ENCODE measurements at regions not wholly inside any gene's neighbourhood (a gene's known extent, or its start where the extent isn't known, plus 50 kb on each side); places are given as distances from the start of the nearest gene placed in this dataset.
"Not testable (repeated sequence)": the region's sequence is repeated elsewhere in the genome, so short reads cannot be mapped to it uniquely, and the experiment has no call there.

DNA sequence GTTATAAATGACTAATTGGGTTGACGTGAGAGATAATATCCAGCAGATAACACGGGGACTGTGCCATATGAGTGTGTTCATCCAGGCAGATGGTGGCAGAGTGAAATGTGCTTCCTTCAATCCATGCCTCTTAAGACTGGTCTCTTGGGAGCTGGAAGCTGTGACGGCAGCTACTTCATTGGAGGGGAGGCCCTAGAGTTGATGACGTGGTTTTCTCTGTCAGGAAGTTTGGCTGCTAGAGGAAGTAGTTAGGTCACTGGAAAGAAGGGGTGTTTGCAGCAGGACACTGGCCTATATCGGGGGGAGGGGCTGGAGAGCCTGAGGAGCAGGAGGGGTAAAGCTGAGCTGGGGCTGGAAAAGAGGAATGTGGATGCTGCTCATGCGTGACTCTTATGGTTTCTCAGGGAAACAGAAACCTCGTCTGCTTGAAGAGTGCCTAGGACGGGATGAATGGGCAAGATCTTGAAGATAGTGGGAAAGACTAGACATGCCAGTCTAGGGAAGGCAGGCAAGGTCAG, 3051.6 kb downstream of the RPIA start:
- FAIRE-seq, result peak; percentile 97
- not testable (repeated sequence) for H3K4me3 ChIP-seq (ENCODE audit: low read depth, low read length); H3K27me3 ChIP-seq (ENCODE audit: control insufficient read depth, insufficient read depth, low read length); DNase-seq (ENCODE audit: low read depth); H3K36me3 ChIP-seq (ENCODE audit: control insufficient read depth, insufficient read depth, low read length)

DNA sequence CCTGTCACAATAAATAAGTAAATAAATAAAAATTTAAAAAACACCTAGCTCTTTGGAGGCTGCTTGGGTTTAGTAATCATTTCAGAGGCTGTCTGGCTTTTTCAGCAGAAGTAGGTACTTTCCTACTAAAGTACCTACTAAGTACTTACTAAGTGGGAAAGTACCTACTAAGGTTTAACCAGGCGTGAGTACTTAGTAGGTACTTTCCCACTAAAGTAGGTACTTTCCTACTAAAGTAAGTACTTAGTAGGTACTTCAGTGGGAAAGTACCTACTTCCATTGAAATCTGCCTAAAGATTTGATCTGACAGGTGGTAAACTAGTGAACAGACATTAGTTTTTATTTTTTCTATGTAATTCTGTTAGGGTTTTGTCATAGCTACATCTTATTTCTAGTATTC, 3052.4 kb downstream of the RPIA start:
- H3K27me3 ChIP-seq (ENCODE audit: control insufficient read depth, insufficient read depth, low read length); H3K4me3 ChIP-seq (ENCODE audit: low read depth, low read length); H3K36me3 ChIP-seq (ENCODE audit: control insufficient read depth, insufficient read depth, low read length); DNase-seq (ENCODE audit: low read depth); FAIRE-seq: not testable (repeated sequence)

DNA sequence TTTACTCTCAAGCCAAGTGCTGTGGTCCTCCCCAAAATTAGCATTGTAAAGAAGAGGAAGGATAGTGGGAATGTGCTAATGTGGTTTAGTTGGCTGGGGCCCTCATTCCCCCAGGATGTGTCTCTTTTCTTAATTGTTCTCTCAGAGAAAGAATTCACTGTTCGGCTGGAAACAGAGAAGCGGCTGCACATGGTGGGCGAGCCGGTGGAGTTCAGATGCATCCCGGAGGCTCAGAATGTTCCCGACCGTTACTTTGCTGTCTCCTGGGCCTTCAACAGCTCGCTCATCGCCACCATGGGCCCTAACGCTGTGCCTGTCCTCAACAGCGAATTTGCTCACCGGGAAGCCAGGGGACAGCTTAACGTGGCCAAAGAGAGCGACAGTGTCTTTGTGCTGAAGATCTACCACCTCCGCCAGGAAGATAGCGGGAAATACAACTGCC, 3053.2 kb downstream of the RPIA start:
- not testable (repeated sequence) for H3K36me3 ChIP-seq (ENCODE audit: control insufficient read depth, insufficient read depth, low read length); H3K4me3 ChIP-seq (ENCODE audit: low read depth, low read length); H3K27me3 ChIP-seq (ENCODE audit: control insufficient read depth, insufficient read depth, low read length); DNase-seq (ENCODE audit: low read depth)
- FAIRE-seq, result peak; percentile 52

DNA sequence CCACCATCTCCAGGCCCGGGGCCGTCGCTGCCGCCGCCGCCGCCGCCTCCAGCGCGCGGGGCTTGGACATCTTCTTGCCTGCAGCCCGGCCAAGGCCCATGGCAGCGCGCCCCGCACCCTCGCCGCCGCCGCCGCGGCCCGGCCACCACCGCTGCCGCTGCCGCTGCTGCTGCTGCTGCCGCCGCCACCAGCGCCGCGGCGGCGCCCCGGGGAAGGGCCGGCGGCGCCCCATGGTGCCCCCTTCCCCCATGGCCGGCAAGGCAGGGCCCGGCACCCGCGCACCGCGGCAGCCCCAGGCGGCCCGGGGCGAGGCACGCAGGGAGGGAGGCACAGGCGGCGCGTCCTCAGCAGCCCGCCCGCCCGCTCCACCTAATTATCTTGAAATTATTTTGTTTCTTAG, 3057.4 kb downstream of the RPIA start:
- TF ChIP-seq, protein P1, sequence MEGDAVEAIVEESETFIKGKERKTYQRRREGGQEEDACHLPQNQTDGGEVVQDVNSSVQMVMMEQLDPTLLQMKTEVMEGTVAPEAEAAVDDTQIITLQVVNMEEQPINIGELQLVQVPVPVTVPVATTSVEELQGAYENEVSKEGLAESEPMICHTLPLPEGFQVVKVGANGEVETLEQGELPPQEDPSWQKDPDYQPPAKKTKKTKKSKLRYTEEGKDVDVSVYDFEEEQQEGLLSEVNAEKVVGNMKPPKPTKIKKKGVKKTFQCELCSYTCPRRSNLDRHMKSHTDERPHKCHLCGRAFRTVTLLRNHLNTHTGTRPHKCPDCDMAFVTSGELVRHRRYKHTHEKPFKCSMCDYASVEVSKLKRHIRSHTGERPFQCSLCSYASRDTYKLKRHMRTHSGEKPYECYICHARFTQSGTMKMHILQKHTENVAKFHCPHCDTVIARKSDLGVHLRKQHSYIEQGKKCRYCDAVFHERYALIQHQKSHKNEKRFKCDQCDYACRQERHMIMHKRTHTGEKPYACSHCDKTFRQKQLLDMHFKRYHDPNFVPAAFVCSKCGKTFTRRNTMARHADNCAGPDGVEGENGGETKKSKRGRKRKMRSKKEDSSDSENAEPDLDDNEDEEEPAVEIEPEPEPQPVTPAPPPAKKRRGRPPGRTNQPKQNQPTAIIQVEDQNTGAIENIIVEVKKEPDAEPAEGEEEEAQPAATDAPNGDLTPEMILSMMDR (IDR thresholded peaks at IDR 0.05; ENCODE audit: insufficient read depth, low read length, severe bottlenecking), result no peak
- FAIRE-seq, result no peak
- no peak for DNase-seq (ENCODE audit: low read depth)
- no peak overlapping the region for H3K4me3 ChIP-seq (ENCODE audit: low read depth, low read length)
- no peaks in the 10 kb centered on the region for H3K36me3 ChIP-seq (ENCODE audit: control insufficient read depth, insufficient read depth, low read length)
- no peaks in the 10 kb centered on the region for H3K27me3 ChIP-seq (ENCODE audit: control insufficient read depth, insufficient read depth, low read length)

DNA sequence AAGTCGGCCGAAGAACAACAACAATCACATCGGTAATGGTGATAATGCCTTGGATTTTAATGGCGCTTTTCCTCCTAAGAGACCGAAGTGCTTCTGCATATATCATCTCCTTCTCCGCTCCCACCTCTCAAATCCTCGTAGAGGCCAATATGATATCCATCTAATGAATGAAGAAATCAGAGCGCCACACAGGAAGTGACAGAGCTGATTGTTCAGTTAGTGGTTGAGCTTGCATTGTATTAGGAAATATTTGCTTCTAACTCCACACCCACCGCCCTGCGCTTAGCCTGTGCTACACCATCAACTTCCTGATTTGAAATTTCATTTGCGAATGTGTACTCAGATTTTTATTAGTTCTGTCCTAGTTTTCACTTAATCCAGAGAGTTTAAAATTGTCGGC, 3058.2 kb downstream of the RPIA start:
- H3K4me3 ChIP-seq (ENCODE audit: low read depth, low read length); DNase-seq (ENCODE audit: low read depth); H3K36me3 ChIP-seq (ENCODE audit: control insufficient read depth, insufficient read depth, low read length); FAIRE-seq; H3K27me3 ChIP-seq (ENCODE audit: control insufficient read depth, insufficient read depth, low read length): not testable (repeated sequence)

DNA sequence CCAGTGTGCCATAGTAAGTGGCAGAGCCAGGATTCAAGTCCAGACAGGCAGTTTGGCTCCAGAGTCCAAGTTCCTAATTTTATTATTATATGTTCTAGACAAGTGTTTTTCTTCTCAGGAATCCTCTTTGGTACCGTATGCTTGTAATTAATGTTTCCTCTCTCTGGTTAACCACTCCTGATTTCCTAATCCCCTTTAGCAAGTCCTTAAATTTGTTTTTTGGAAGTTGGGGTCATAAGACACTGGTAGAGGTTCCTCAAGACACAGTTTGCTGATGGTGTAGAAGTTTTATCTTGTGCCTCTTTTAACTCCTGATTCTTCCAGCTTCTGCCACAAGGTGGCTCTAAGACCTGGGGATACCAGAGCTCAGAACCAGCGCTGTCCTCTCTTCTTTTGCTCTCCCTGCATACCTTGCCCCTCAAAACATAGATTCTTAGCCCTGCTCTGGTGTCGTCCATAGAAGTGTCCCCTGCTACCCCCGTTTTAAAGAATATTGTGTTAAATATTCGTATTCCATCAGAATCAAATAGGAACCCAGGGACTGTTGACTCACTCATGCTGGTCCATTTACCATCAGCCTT, 3068.0 kb downstream of the RPIA start:
- not testable (repeated sequence) for FAIRE-seq; H3K27me3 ChIP-seq (ENCODE audit: control insufficient read depth, insufficient read depth, low read length); H3K36me3 ChIP-seq (ENCODE audit: control insufficient read depth, insufficient read depth, low read length); DNase-seq (ENCODE audit: low read depth); H3K4me3 ChIP-seq (ENCODE audit: low read depth, low read length)

DNA sequence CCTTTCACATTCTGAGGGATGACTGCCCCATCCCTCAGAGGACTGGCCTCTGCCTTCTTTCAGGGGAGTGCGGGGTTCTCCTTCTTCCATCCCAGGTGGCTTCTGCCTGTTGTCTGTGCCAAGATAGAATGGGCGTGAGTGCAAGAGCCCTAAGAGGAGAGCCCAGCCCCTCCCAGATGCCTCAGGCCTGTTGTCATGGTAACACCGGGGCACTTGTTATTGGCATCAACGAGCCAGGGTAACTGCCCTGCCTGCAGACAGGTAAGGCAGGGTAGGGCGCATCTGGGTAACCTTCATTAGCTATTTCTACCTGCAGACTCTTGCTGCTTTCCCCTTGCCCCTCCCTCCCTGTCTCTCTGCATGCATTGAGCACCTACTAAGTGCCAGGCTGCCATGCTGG, 3069.2 kb downstream of the RPIA start:
- not testable (repeated sequence) for H3K36me3 ChIP-seq (ENCODE audit: control insufficient read depth, insufficient read depth, low read length); H3K4me3 ChIP-seq (ENCODE audit: low read depth, low read length); H3K27me3 ChIP-seq (ENCODE audit: control insufficient read depth, insufficient read depth, low read length); FAIRE-seq; DNase-seq (ENCODE audit: low read depth)

DNA sequence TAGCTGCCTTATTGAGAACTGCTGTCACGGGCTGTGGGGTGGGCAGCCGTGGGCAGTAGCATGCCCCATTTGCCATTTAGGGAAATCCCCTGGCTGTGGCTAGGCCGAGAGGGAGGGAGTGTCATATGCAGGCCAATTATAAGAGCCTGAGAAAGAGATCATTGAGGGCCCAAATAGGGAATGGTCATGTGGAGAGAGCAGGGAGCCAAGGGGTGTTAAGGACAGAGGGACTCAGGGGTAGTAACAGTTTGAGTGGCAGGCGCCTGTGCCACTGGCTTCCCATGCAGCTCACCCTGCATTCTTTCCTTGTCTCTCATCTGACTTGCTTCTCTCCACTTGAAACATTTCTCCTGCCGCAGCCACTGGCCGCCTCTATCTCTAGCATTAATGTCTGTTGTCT, 3070.8 kb downstream of the RPIA start:
- not testable (repeated sequence) for H3K36me3 ChIP-seq (ENCODE audit: control insufficient read depth, insufficient read depth, low read length); DNase-seq (ENCODE audit: low read depth); FAIRE-seq; H3K4me3 ChIP-seq (ENCODE audit: low read depth, low read length); H3K27me3 ChIP-seq (ENCODE audit: control insufficient read depth, insufficient read depth, low read length)

DNA sequence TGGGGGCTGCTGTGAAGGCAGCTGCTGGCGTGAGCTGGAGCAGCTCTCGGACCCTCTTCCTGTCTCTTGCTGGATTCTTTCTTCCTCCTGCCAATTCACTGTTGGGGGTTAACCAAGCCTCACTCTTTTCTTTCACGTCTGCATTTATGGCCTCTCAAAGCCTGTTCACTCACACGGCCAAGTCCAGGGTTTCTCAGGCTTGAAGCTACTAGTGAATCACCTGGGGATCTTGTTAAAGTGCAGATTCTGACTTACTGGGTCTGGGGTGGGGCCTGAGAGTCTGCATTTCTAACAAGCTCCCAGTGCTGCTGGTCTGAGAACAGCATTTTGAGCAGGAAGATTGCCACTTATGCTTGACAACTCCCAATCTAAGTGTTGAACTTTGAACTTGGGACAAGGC, 3072.2 kb downstream of the RPIA start:
- DNase-seq (ENCODE audit: low read depth); H3K27me3 ChIP-seq (ENCODE audit: control insufficient read depth, insufficient read depth, low read length); FAIRE-seq; H3K36me3 ChIP-seq (ENCODE audit: control insufficient read depth, insufficient read depth, low read length); H3K4me3 ChIP-seq (ENCODE audit: low read depth, low read length): not testable (repeated sequence)

DNA sequence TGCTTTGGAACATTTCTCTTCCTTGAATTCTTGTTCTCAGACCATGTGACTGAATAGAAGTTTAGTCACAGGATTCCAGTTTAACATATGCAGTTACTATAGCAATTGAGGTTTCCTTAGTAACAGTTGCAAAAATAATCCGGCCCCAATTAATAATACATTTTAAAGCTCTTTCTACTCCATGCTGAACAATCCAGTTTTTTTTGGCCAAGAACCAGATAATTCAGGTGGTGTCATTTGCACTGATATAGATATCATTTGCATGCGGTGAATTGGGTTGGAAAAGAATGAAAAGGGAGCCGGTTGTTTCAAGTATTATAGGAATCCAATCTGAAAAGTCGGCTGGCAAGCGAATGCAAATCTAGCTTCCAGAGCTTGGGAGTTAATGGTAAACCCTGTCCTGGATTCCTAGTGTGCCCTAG, 3073.1 kb downstream of the RPIA start:
- not testable (repeated sequence) for H3K4me3 ChIP-seq (ENCODE audit: low read depth, low read length); H3K36me3 ChIP-seq (ENCODE audit: control insufficient read depth, insufficient read depth, low read length); H3K27me3 ChIP-seq (ENCODE audit: control insufficient read depth, insufficient read depth, low read length); FAIRE-seq
- DNase-seq (ENCODE audit: low read depth), result peak; percentile 1

DNA sequence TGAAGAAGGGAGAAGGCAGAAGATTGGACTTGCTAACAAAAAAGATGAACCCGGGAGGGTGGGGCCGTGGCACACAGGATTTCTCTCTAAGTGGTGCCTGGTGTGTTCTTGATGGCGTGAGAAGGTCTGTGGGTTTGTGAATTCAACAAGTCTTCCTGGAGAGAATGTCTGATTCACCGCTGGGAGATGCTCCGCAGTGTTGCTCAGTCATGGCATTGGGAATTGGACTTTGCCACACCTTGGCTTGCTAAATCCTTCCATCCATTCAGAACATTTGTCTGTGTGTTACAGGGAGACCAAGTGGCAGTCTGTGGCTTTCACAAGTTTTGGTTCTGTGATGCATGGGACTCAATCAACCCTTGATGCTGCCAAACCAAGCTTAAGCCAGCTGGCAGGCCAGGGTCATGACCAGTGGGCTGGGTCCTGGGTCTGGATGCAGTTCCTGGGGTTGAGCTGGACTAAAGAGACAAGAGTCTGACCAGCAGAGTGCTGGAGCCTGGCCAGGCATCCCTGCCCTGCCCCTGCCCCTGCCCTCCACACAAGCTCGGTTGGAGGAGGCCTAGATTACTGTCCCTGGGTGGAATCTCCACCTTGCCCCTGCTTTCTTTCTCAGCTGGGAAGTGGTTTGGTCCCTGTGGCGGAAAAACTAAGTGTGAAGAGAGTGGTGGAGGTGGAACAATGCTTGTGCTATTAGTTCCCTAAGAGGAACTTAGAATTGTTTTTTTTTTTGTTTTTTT, 3073.7 kb downstream of the RPIA start:
- H3K4me3 ChIP-seq (ENCODE audit: low read depth, low read length); H3K27me3 ChIP-seq (ENCODE audit: control insufficient read depth, insufficient read depth, low read length); H3K36me3 ChIP-seq (ENCODE audit: control insufficient read depth, insufficient read depth, low read length); DNase-seq (ENCODE audit: low read depth): not testable (repeated sequence)
- peak; percentile 99 for FAIRE-seq

DNA sequence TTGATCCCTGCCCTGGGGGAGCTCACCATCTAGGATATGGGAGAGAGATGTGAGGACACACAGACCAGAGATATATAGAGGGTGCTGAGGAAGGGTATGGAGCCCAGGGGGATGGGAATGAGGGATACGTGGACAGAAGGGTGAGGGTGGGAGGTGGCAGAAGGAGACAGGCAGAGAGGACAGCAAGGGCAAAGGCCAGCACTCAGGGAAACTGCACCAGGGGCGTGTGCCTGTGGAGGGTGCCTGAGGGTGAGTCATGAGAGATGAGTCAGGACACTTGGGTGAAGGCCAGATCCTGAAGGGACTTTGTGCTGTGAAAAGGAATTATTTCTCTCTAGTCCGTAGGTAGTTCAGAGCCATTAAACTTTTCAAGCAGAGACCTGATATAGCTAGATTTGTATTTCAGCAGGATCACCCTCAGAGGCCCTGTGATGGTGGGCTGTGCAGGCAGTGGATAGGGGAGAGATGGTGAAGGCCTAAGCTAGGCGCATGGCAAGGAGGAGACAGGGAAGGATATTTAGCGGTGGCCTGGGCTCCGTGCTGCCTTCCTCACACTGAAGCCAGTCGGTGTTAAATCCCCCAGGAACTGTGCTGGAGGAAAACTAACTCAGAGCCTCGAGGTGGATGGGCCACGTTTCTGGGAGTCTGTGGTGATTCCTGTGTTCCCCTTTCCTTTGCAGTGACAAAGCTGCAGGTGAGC, 3075.0 kb downstream of the RPIA start:
- FAIRE-seq; H3K27me3 ChIP-seq (ENCODE audit: control insufficient read depth, insufficient read depth, low read length): not testable (repeated sequence)
- DNase-seq (ENCODE audit: low read depth), result peak; percentile 64

DNA sequence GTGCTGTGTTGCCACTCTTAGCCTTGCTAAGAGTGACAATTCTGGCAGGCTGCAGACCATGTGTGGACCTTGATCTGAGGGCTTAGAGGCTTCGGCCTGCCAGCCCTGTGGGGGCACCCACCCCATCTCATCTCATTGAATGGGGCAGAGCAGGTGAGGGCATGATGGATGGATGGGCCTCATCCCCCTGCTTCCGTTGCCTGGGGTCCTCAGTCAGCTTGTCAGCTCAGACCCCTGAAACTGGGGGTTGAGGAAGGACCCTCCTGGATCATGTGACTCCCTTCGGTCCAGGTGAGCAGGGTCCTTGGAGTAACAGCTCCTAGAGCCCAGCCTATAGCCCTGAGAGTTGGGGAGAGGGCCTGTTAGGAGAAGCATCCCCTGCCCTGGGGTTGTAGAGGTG, 3076.8 kb downstream of the RPIA start:
- H3K36me3 ChIP-seq (ENCODE audit: control insufficient read depth, insufficient read depth, low read length); FAIRE-seq; H3K4me3 ChIP-seq (ENCODE audit: low read depth, low read length); H3K27me3 ChIP-seq (ENCODE audit: control insufficient read depth, insufficient read depth, low read length); DNase-seq (ENCODE audit: low read depth): not testable (repeated sequence)

More for the DNA sequence above, 3075.0 kb downstream of the RPIA start:
- H3K36me3 ChIP-seq (ENCODE audit: control insufficient read depth, insufficient read depth, low read length); H3K4me3 ChIP-seq (ENCODE audit: low read depth, low read length): not testable (repeated sequence)
